ENCODE measurements at regions not wholly inside any gene's neighbourhood (a gene's known extent, or its start where the extent isn't known, plus 50 kb on each side); places are given as distances from the start of the nearest gene placed in this dataset.

DNA sequence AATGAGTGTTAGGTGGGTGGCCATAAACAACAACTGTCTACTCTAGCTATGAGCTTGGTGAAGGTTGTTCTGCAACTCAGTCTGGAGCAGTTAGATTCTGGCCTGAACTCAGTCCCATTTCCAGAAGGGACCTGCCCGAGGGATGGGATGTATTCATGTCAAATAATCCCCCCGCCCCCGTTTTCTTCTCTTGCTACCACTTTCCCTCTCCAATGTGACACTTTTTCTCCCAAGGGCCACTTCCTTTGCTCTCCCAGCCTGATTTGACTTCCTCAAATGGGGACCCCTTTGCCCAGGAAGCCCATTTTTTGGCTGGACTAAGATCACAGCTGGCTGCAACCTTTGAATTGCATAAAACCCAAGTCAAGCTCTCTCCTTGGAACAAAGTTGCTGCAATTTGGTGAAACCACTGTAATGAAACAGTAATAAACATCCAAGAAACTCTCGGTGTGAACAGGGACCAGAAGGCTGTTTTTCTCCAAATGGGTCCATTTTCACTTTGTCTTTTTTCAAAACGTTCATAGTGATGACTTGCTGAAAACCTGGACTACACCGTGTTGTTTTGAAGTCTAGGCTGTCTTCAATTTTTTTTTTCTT lies 137.2 kb upstream of the GSC start:
- no peak for TF ChIP-seq POLR2A (IDR thresholded peaks at IDR 0.05)
- TF ChIP-seq, protein P1, sequence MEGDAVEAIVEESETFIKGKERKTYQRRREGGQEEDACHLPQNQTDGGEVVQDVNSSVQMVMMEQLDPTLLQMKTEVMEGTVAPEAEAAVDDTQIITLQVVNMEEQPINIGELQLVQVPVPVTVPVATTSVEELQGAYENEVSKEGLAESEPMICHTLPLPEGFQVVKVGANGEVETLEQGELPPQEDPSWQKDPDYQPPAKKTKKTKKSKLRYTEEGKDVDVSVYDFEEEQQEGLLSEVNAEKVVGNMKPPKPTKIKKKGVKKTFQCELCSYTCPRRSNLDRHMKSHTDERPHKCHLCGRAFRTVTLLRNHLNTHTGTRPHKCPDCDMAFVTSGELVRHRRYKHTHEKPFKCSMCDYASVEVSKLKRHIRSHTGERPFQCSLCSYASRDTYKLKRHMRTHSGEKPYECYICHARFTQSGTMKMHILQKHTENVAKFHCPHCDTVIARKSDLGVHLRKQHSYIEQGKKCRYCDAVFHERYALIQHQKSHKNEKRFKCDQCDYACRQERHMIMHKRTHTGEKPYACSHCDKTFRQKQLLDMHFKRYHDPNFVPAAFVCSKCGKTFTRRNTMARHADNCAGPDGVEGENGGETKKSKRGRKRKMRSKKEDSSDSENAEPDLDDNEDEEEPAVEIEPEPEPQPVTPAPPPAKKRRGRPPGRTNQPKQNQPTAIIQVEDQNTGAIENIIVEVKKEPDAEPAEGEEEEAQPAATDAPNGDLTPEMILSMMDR (IDR thresholded peaks at IDR 0.05) = no peak
- TF ChIP-seq POLR2AphosphoS5 (IDR thresholded peaks at IDR 0.05) = no peak
